Keratinocyte (primary cell): ENCODE measurements at regions not wholly inside any gene's neighbourhood (a gene's known extent, or its start where the extent isn't known, plus 50 kb on each side); places are given as distances from the start of the nearest gene placed in this dataset.

Experiments used
- CTCF ChIP-seq, 3 experiments: IDR thresholded peaks in 1 of 3; conservative IDR thresholded peaks in 1 of 3; optimal IDR thresholded peaks in 1 of 3; 2 replicates in 2 of 3; 3 replicates in 1 of 3; pipeline versions ENCODE3 to v1.5.1; 2011; ENCODE audit warnings: low read length in 3 of 3, mild to moderate bottlenecking in 3 of 3, moderate library complexity in 2 of 3, control low read depth in 1 of 3, inconsistent platforms in 1 of 3; ENCODE audit not compliant: insufficient read depth in 2 of 3; ENCODE audit errors: extremely low read depth in 1 of 3
- EZH2 ChIP-seq: IDR thresholded peaks from one replicate; pipeline ENCODE4 v1.6.1; 2012; ENCODE audit warnings: inconsistent platforms, mild to moderate bottlenecking, low read length, moderate library complexity

- TF ChIP-seq CTCF (optimal IDR thresholded peaks at IDR 0.05 in 1 of 3, IDR thresholded peaks at IDR 0.05 in 1 of 3, conservative IDR thresholded peaks at IDR 0.05 in 1 of 3; ENCODE audit: extremely low read depth in 1 of 3, insufficient read depth in 2 of 3, low read length in 3 of 3) (no peak), EZH2 (no peak)
These were observed 144.3 kb upstream of the ZNF184 start for GRCh38 chr6:27617046-27617687.
